Testis (tissue), 2 donors: ENCODE measurements at regions not wholly inside any gene's neighbourhood (a gene's known extent, or its start where the extent isn't known, plus 50 kb on each side); places are given as distances from the start of the nearest gene placed in this dataset.

Source experiments
- CTCF ChIP-seq, 3 experiments: fragments of 450-650 bp in 2 of 3; fragments of 200-600 bp in 1 of 3; sonication (generic) in 1 of 3; IDR thresholded peaks; one replicate each; pipeline ENCODE4 v1.5.1; 2016 to 2019; ENCODE audit warnings: antibody characterized with exemption in 3 of 3, mild to moderate bottlenecking in 2 of 3, moderate library complexity in 1 of 3
- POLR2A ChIP-seq: fragments of 450-650 bp; IDR thresholded peaks from one replicate; pipeline ENCODE4 v1.6.1; 2017; ENCODE audit warnings: antibody characterized with exemption, mild to moderate bottlenecking, moderate library complexity

GRCh38 chr6:28657769-28658465 lies 132.2 kb downstream of the GPX5 start:
- TF ChIP-seq POLR2A (no peak), CTCF (IDR thresholded peaks at IDR 0.05) (no peak)
